ENCODE measurements at regions not wholly inside any gene's neighbourhood (a gene's known extent, or its start where the extent isn't known, plus 50 kb on each side); places are given as distances from the start of the nearest gene placed in this dataset.

DNA sequence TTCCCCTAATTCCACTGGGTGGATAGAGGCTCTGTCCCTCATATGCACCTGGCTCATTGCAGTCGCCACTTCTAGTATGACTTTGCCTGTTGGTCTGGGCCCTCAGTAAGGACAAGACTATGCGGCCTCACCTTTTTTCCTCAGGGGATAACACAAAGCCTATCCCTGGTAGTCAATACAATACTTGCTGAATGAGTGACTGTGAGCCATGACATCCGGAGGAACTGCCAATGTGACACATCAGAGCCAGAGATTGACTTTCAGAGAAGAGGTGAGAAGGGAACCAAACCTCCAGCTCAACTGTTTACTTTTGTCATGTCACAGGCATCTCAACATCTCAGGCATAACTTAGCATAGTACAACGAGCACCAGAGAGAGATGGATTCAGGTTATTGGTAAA lies 371.3 kb downstream of the DMRT2 start:
- DNase-seq (ENCODE audit: low read depth) = peak; percentile 56
- no peak overlapping the region for H3K4me3 ChIP-seq (ENCODE audit: low read length)
- TF ChIP-seq CTCF (IDR thresholded peaks at IDR 0.05; ENCODE audit: insufficient read depth, low read depth, low read length, missing control alignments) = no peak

DNA sequence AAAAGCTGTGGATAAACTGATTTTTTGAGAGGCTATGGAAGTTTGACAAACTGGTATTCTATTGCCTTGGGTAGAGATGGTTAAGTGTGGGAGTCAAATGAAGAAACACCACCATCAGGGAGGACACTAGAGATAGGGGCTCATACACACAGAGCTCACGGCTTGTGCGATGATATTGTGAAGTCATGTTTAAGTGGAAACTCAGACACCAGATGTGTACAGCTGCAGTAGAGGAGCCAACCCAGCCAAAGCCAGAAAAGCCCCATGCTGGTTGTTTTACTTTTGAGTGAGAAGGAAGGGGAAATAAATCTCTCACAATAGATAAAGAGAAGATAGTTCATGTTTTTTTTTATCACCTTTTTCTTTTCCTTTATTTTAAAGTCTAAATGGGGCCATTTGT lies 377.7 kb downstream of the DMRT2 start:
- H3K4me3 ChIP-seq (ENCODE audit: low read length) = no peak overlapping the region
- TF ChIP-seq CTCF (IDR thresholded peaks at IDR 0.05; ENCODE audit: insufficient read depth, low read depth, low read length, missing control alignments) = no peak
- DNase-seq (ENCODE audit: low read depth) = no peak

DNA sequence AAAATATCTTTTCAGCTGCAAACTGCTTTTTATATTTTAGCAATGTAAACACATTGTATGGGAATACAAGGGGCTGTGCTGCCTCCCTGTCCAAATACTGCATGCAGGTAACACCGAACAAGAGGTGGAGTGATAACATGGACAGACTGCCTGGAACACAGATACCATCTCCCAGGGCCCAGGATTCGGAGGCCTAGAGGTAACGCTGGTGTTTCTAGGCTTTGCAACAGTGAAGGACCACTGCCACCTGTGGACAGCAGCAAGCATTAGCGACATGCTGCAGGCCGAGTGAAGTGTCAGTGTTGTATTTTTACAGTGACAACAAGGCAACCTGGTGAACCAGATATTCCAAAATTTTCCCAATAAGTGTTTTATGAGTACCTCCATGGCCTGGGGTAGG lies 379.1 kb downstream of the DMRT2 start:
- peak; percentile 82 for TF ChIP-seq CTCF (IDR thresholded peaks at IDR 0.05; ENCODE audit: insufficient read depth, low read depth, low read length, missing control alignments)
- H3K4me3 ChIP-seq (ENCODE audit: low read length) = no peak overlapping the region
- DNase-seq (ENCODE audit: low read depth) = peak; percentile 65

- DNase-seq (ENCODE audit: low read depth) = no peak
- H3K4me3 ChIP-seq (ENCODE audit: low read length) = no peak overlapping the region
- TF ChIP-seq CTCF (IDR thresholded peaks at IDR 0.05; ENCODE audit: insufficient read depth, low read depth, low read length, missing control alignments) = no peak
These were observed 381.3 kb downstream of the DMRT2 start for GRCh38 chr9:1431461-1431860.

- DNase-seq (ENCODE audit: low read depth) = peak; percentile 22
- TF ChIP-seq CTCF (IDR thresholded peaks at IDR 0.05; ENCODE audit: insufficient read depth, low read depth, low read length, missing control alignments) = peak; percentile 44
- no peak overlapping the region for H3K4me3 ChIP-seq (ENCODE audit: low read length)
These were observed 384.1 kb downstream of the DMRT2 start for GRCh38 chr9:1434052-1434767.

GRCh38 chr9:1434811-1435210 lies 384.7 kb downstream of the DMRT2 start:
- no peak for TF ChIP-seq CTCF (IDR thresholded peaks at IDR 0.05; ENCODE audit: insufficient read depth, low read depth, low read length, missing control alignments)
- H3K4me3 ChIP-seq (ENCODE audit: low read length) = no peak overlapping the region
- DNase-seq (ENCODE audit: low read depth) = no peak

GRCh38 chr9:1440256-1440655 lies 390.1 kb downstream of the DMRT2 start:
- DNase-seq (ENCODE audit: low read depth) = no peak
- no peak overlapping the region for H3K4me3 ChIP-seq (ENCODE audit: low read length)
- TF ChIP-seq CTCF (IDR thresholded peaks at IDR 0.05; ENCODE audit: insufficient read depth, low read depth, low read length, missing control alignments) = no peak
